ENCODE measurements at regions not wholly inside any gene's neighbourhood (a gene's known extent, or its start where the extent isn't known, plus 50 kb on each side); places are given as distances from the start of the nearest gene placed in this dataset.

- no peak overlapping the region for H3K4me3 ChIP-seq (replicated peaks; ENCODE audit: low read depth, low read length)
- DNase-seq (ENCODE audit: extremely low read depth, low read depth) = no peak
- no peak for TF ChIP-seq CTCF (IDR thresholded peaks at IDR 0.05; ENCODE audit: low read depth, low read length, missing control alignments)
These were observed 823.2 kb downstream of the SLC6A15 start for GRCh38 chr12:84089356-84089755.

GRCh38 chr12:84085046-84085445 is 827.6 kb downstream of the SLC6A15 start:
- H3K4me3 ChIP-seq (replicated peaks; ENCODE audit: low read depth, low read length) = no peak overlapping the region
- TF ChIP-seq CTCF (IDR thresholded peaks at IDR 0.05; ENCODE audit: low read depth, low read length, missing control alignments) = no peak
- DNase-seq (ENCODE audit: extremely low read depth, low read depth) = no peak

GRCh38 chr12:84079626-84080025 is 833.0 kb downstream of the SLC6A15 start:
- no peak for TF ChIP-seq CTCF (IDR thresholded peaks at IDR 0.05; ENCODE audit: low read depth, low read length, missing control alignments)
- DNase-seq (ENCODE audit: extremely low read depth, low read depth) = no peak
- H3K4me3 ChIP-seq (replicated peaks; ENCODE audit: low read depth, low read length) = no peak overlapping the region

DNA sequence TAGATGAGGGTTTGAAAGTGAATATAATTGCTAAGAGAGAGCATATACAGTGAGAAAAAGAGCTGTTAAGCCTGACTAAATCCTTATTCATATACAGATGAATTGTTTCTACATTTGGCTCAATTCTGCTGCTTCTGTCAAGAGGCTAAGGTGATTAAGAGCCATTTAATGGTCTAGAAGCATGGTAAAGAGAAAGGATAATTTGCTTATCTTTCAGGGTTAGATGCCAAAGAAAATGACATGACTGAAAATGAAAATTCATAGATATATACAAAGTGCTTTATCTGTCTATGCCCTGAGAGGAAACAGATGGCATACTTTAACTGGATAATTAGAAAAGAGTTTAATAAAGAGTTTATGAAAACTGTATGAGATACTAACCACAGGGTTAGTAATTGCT is 834.9 kb downstream of the SLC6A15 start:
- DNase-seq (ENCODE audit: extremely low read depth, low read depth) = no peak
- TF ChIP-seq CTCF (IDR thresholded peaks at IDR 0.05; ENCODE audit: low read depth, low read length, missing control alignments) = no peak

DNA sequence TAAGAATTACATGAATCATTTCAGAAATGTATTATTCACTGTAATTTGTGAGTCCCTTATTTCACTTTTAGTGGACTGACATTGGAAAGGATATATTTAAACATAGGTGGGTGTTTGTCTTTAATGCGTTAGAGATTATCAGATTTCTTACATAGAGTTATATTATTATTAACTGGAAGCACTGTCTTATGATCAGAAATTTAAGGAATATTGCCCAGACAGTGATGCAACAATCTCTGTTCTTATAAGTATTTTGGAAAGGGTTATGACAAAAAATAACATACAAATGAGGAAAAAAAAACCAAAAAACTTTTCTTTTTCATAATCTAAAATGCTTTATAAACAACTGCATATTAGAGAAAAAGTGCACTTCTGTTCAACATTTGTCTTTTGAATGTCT is 836.6 kb downstream of the SLC6A15 start:
- no peak for DNase-seq (ENCODE audit: extremely low read depth, low read depth)
- H3K4me3 ChIP-seq (replicated peaks; ENCODE audit: low read depth, low read length) = no peak overlapping the region
- no peak for TF ChIP-seq CTCF (IDR thresholded peaks at IDR 0.05; ENCODE audit: low read depth, low read length, missing control alignments)

More for the DNA sequence above, 834.9 kb downstream of the SLC6A15 start:
- H3K4me3 ChIP-seq (replicated peaks; ENCODE audit: low read depth, low read length) = no peak overlapping the region

DNA sequence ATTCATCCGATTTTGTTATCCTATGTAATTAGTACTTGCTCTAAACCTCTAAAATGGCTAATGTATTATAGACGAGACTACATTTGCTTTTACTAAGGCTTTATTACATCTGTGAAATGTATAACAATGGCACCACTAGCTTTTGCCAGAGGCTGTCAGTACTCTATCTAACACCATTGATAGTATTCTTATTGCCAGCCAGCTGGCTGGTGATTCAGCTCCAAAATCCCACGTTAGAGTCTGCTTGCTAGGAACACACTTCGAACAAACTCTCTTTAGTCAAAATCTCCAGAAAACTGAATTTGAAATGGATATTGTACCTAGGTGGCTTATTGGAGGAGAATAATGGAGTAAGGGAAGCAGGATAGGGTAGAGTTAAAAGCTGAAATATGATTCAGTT is 839.2 kb downstream of the SLC6A15 start:
- no peak for DNase-seq (ENCODE audit: extremely low read depth, low read depth)
- no peak for TF ChIP-seq CTCF (IDR thresholded peaks at IDR 0.05; ENCODE audit: low read depth, low read length, missing control alignments)

GRCh38 chr12:84072961-84073360 is 839.6 kb downstream of the SLC6A15 start:
- DNase-seq (ENCODE audit: extremely low read depth, low read depth) = no peak
- no peak overlapping the region for H3K4me3 ChIP-seq (replicated peaks; ENCODE audit: low read depth, low read length)
- no peak for TF ChIP-seq CTCF (IDR thresholded peaks at IDR 0.05; ENCODE audit: low read depth, low read length, missing control alignments)

More for the DNA sequence above, 839.2 kb downstream of the SLC6A15 start:
- no peak overlapping the region for H3K4me3 ChIP-seq (replicated peaks; ENCODE audit: low read depth, low read length)
